ENCODE measurements at regions not wholly inside any gene's neighbourhood (a gene's known extent, or its start where the extent isn't known, plus 50 kb on each side); places are given as distances from the start of the nearest gene placed in this dataset.
A peak's percentile ranks its signal among the peaks of the same experiment; 100 is the strongest.

DNA sequence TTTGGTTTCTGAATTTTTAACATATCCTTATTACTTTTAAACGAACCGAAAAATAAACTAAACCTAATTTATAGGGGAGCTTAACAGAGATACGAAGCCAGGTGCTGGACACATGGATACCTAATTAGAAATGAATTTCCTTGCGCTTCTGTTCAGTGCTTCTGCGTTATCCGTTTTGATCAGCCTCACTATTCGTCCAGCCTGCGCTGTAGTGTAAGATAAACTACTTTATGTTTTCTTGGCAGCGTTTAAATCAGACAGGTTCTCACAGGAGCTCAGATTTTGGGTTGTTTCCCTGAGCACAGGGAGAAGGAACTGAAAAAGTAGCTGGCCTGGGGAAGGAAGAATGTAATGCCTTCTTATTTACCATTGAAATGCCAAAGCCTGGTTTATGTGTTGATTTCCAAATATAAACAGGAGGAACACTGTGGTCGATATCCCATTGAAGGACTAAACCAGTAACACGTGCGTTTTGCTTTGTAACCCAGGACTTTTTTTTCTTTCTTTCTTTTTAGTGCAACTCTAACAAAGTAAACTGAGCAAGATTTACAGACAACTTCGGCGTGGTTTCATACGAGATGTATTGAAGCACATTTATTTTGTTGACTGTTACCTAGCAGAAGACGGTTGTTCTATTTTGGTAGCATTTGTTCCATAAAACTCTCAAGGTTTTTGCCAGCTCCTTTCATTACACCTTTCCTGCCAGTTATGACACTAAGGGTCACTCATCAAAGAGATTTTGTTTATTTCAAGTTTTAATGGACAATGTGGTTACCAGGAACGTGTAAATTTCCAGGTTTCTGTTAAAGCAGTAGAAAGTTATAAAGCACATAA, 214.8 kb upstream of the HEY2 start:
- ChIA-PET POLR2A (ENCODE audit: partially characterized antibody) (interaction anchor here (1.1 kb wide), 1 partner anchor 31 kb away, joined by 3 read pairs; no protein-coding TSS in a partner anchor), CTCF (ENCODE audit: partially characterized antibody) (interaction anchor here (0.6 to 1.7 kb wide), 9 partner anchors 9 to 244 kb away, joined by 3 to 9 read pairs (median 3); no protein-coding TSS in a partner anchor)
- 82% methylated on average over 17 of the region's 17 CpGs; no CpG with 5 or more reads in 1 of the 2 experiments for WGBS, 2 experiments (ENCODE audit: extremely low coverage in 1 of 2, insufficient coverage in 1 of 2, insufficient read length in 1 of 2, insufficient replicate concordance in 2 of 2, low coverage in 1 of 2, low lambda C conversion rate in 2 of 2, missing lambda C conversion rate in 1 of 2)
- Histone ChIP-seq H2BK15ac (ENCODE audit: low read length) (no peak overlapping the region), H4K20me1 (replicated peaks in 1 of 2; ENCODE audit: control insufficient read depth in 1 of 2, insufficient read depth in 2 of 2, low read length in 2 of 2) (no peaks in the 10 kb centered on the region), H3K23me2 (ENCODE audit: low read depth, low read length) (peaks cover 2% of the 10 kb centered on the region; the same call in 1 of the 2 replicates), H2BK12ac (ENCODE audit: low read depth, low read length) (no peak overlapping the region), H2BK20ac (ENCODE audit: low read length) (no peak overlapping the region), H3K9ac (replicated peaks in 1 of 4; ENCODE audit: extremely low read depth in 1 of 4, low read depth in 3 of 4, low read length in 3 of 4) (no peak overlapping the region), H2BK5ac (ENCODE audit: low read depth, low read length) (no peak overlapping the region), H3K23ac (ENCODE audit: insufficient read length) (no peak overlapping the region), H3K4me3 (ENCODE audit: extremely low read depth in 1 of 4, insufficient read depth in 2 of 4, low read depth in 3 of 4, low read length in 4 of 4) (no peak overlapping the region), H3K79me1 (ENCODE audit: low read depth, low read length) (no peaks in the 10 kb centered on the region), H3K18ac (ENCODE audit: extremely low read depth, low read length) (no peak overlapping the region), H3K14ac (ENCODE audit: insufficient read length) (no peak overlapping the region), H3K56ac (replicated peaks; ENCODE audit: insufficient read length, low read depth, low read length) (no peak overlapping the region), H3K4me2 (ENCODE audit: insufficient read depth in 1 of 2, low read depth in 2 of 2, low read length in 2 of 2) (peak overlapping the region; percentile 1 to 67; a peak in 2 of 4 replicates), H3K9me3 (ENCODE audit: insufficient read depth in 2 of 2, low read depth in 1 of 2, low read length in 1 of 2) (no peaks in the 10 kb centered on the region), H4K91ac (replicated peaks; ENCODE audit: insufficient read length, low read length) (no peak overlapping the region), H2AK5ac (ENCODE audit: low read depth, low read length) (no peak overlapping the region), H4K5ac (ENCODE audit: insufficient read length, low read depth, low read length) (no peak overlapping the region), H3K79me2 (ENCODE audit: control insufficient read depth in 1 of 2, insufficient read depth in 2 of 2, low read length in 2 of 2) (no peaks in the 10 kb centered on the region), H2AFZ (ENCODE audit: low read length) (peak overlapping the region; percentile 91; the same call in 1 of the 2 replicates), H4K8ac (ENCODE audit: extremely low read depth, insufficient read depth, low read length) (no peak overlapping the region), H3K36me3 (ENCODE audit: control insufficient read depth in 2 of 4, insufficient read depth in 4 of 4, low read length in 3 of 4) (no peaks in the 10 kb centered on the region), H3K27me3 (replicated peaks in 1 of 4; ENCODE audit: control insufficient read depth in 3 of 4, extremely low read depth in 1 of 4, insufficient read depth in 3 of 4, low read length in 3 of 4) (no peaks in the 10 kb centered on the region), H2BK120ac (replicated peaks; ENCODE audit: low read depth, low read length) (no peak overlapping the region), H3K4ac (replicated peaks; ENCODE audit: insufficient read length, low read depth, low read length) (no peak overlapping the region), H3K4me1 (replicated peaks in 1 of 4; ENCODE audit: control insufficient read depth in 3 of 4, insufficient read depth in 4 of 4, low read length in 3 of 4) (peaks cover 0 to 11% (median 0%) of the 10 kb centered on the region in 4 experiments; a peak in 2 of 7 replicates), H3K27ac (ENCODE audit: low read depth, low read length) (no peak overlapping the region)
- peak; percentile 14 for TF ChIP-seq ASH2L (IDR thresholded peaks at IDR 0.05; ENCODE audit: low read length)
- no peak for TF ChIP-seq SIN3A (conservative IDR thresholded peaks at IDR 0.05 in 1 of 2, IDR thresholded peaks at IDR 0.05 in 1 of 2; ENCODE audit: low read depth in 1 of 2, low read length in 2 of 2)
- no peak for DNase-seq (ENCODE audit: low read depth in 1 of 2, low spot score in 2 of 2)
- FAIRE-seq = no peak

All from H1 (cell line).